Caco-2 (cell line): ENCODE measurements at regions not wholly inside any gene's neighbourhood (a gene's known extent, or its start where the extent isn't known, plus 50 kb on each side); places are given as distances from the start of the nearest gene placed in this dataset.

Experiments
- BruUV-seq: library from RNA; stranded (reverse); fragments of 400-500 nt; replicated peaks from 2 replicates; lab custom pipeline; 2021; lab: Mats Ljungman, UMichigan
- CTCF ChIA-PET: fragments of 300-600 bp; sonication (Branson Sonifier 250); formaldehyde crosslinking; loops from one replicate; lab custom pipeline; 2022; ENCODE audit warnings: antibody characterized with exemption; lab: Charles Lee
- POLR2A ChIA-PET: fragments of 300-600 bp; sonication (Branson Sonifier 250); formaldehyde crosslinking; loops from one replicate; lab custom pipeline; 2022; ENCODE audit warnings: antibody characterized with exemption; lab: Charles Lee
- DNase-seq, 2 experiments: peaks; one replicate each; pipeline versions ENCODE4 v3.0.0 to v3.0.0-alpha.2; 2020 to 2022
- H3K27me3 ChIP-seq: replicated peaks from 2 replicates; pipeline ENCODE4 v1.6.0; 2011; ENCODE audit warnings: low read length; ENCODE audit not compliant: control insufficient read depth, insufficient read depth
- H3K36me3 ChIP-seq: 2 replicates; pipeline ENCODE4 v1.5.1; 2011; ENCODE audit warnings: low read length; ENCODE audit not compliant: control insufficient read depth, insufficient read depth
- H3K4me1 ChIP-seq: fragments of 250-450 bp; sonication (Bioruptor Pico); 2 replicates; pipeline ENCODE4 v1.5.1; 2020; ENCODE audit warnings: mild to moderate bottlenecking
- H3K4me3 ChIP-seq: 2 replicates; pipeline ENCODE4 v1.5.1; 2011; ENCODE audit warnings: low read depth, mild to moderate bottlenecking, control low read depth, low read length
- H3K9me3 ChIP-seq: fragments of 250-450 bp; sonication (Bioruptor Pico); 2 replicates; pipeline ENCODE4 v1.5.1; 2020; ENCODE audit warnings: mild to moderate bottlenecking, moderate library complexity
- H3K27ac Mint-ChIP-seq: one replicate; pipeline ENCODE4 v1.8.0; 2022; ENCODE audit warnings: mixed read lengths; ENCODE audit not compliant: unreplicated experiment
- H3K27me3 Mint-ChIP-seq: one replicate; pipeline ENCODE4 v1.8.0; 2022; ENCODE audit warnings: mixed read lengths; ENCODE audit not compliant: insufficient read depth, unreplicated experiment
- H3K36me3 Mint-ChIP-seq: one replicate; pipeline ENCODE4 v1.8.0; 2022; ENCODE audit warnings: mild to moderate bottlenecking, mixed read lengths; ENCODE audit not compliant: insufficient read depth, unreplicated experiment
- H3K4me1 Mint-ChIP-seq: one replicate; pipeline ENCODE4 v1.8.0; 2022; ENCODE audit warnings: low read depth, mixed read lengths; ENCODE audit not compliant: unreplicated experiment
- H3K4me3 Mint-ChIP-seq: one replicate; pipeline ENCODE4 v1.8.0; 2022; ENCODE audit warnings: mild to moderate bottlenecking, moderate library complexity, mixed read lengths; ENCODE audit not compliant: unreplicated experiment
- H3K9me3 Mint-ChIP-seq: one replicate; pipeline ENCODE4 v1.8.0; 2022; ENCODE audit warnings: mixed read lengths; ENCODE audit not compliant: unreplicated experiment
- CTCF ChIP-seq, 2 experiments: fragments of 200-600 bp in 1 of 2; IDR thresholded peaks; 1 replicate in 1 of 2; 2 replicates in 1 of 2; pipeline versions ENCODE4 v1.5.1 to v1.8.0; 2011 to 2022; ENCODE audit warnings: antibody characterized with exemption in 1 of 2, control low read depth in 1 of 2, inconsistent platforms in 1 of 2, low read depth in 1 of 2, low read length in 1 of 2, mild to moderate bottlenecking in 1 of 2, moderate library complexity in 1 of 2; ENCODE audit not compliant: insufficient read depth in 1 of 2, severe bottlenecking in 1 of 2, unreplicated experiment in 1 of 2
- intact Hi-C: fragments of 100-400 bp; cut with micrococcal nuclease; formaldehyde crosslinking; loops from one replicate; pipeline ENCODE4 v1.10.0; 2022; ENCODE audit not compliant: unreplicated experiment

GRCh38 chr7:17654940-17655339 is 285.4 kb downstream of the SNX13 start:
- intact Hi-C loops: no loop called here
- CTCF ChIA-PET: no interaction called here
- Histone ChIP-seq H3K9me3 (no peaks in the 10 kb centered on the region), H3K27me3 (no peaks in the 10 kb centered on the region), H3K4me3 (no peak overlapping the region), H3K36me3 (no peaks in the 10 kb centered on the region), H3K4me1 (no peaks in the 10 kb centered on the region)
- no peaks in the 10 kb centered on the region for H3K27me3 Mint-ChIP-seq
- no TSS peak for BruUV-seq
- DNase-seq: no peak
- no peaks in the 10 kb centered on the region for H3K36me3 Mint-ChIP-seq
- TF ChIP-seq CTCF (IDR thresholded peaks at IDR 0.05; ENCODE audit: insufficient read depth in 1 of 2, low read depth in 1 of 2, low read length in 1 of 2, severe bottlenecking in 1 of 2, unreplicated experiment in 1 of 2): no peak
- no peak overlapping the region for H3K4me3 Mint-ChIP-seq
- H3K9me3 Mint-ChIP-seq: peaks cover 23% of the 10 kb centered on the region
- POLR2A ChIA-PET: no interaction called here
- H3K4me1 Mint-ChIP-seq: no peaks in the 10 kb centered on the region
- peak overlapping the region; percentile 46 for H3K27ac Mint-ChIP-seq

- Mint-ChIP-seq H3K4me3 (no peak overlapping the region), H3K27ac (no peak overlapping the region), H3K36me3 (no peaks in the 10 kb centered on the region), H3K27me3 (no peaks in the 10 kb centered on the region), H3K4me1 (no peaks in the 10 kb centered on the region), H3K9me3 (peaks cover 38% of the 10 kb centered on the region)
- BruUV-seq: no TSS peak
- ChIA-PET CTCF (no interaction called here), POLR2A (no interaction called here)
- H3K9me3 ChIP-seq: no peaks in the 10 kb centered on the region
- no peak overlapping the region for H3K4me3 ChIP-seq
- no peak for DNase-seq
- no peaks in the 10 kb centered on the region for H3K36me3 ChIP-seq
- no peaks in the 10 kb centered on the region for H3K4me1 ChIP-seq
- TF ChIP-seq CTCF (IDR thresholded peaks at IDR 0.05; ENCODE audit: insufficient read depth in 1 of 2, low read depth in 1 of 2, low read length in 1 of 2, severe bottlenecking in 1 of 2, unreplicated experiment in 1 of 2): no peak
- intact Hi-C loops: no loop called here
- no peaks in the 10 kb centered on the region for H3K27me3 ChIP-seq
These were observed 281.2 kb downstream of the SNX13 start for GRCh38 chr7:17659126-17659525.

GRCh38 chr7:17660116-17660515 is 280.2 kb downstream of the SNX13 start:
- no peak for DNase-seq
- CTCF ChIA-PET: no interaction called here
- no peak for TF ChIP-seq CTCF (IDR thresholded peaks at IDR 0.05; ENCODE audit: insufficient read depth in 1 of 2, low read depth in 1 of 2, low read length in 1 of 2, severe bottlenecking in 1 of 2, unreplicated experiment in 1 of 2)
- no peaks in the 10 kb centered on the region for H3K27me3 ChIP-seq
- BruUV-seq: no TSS peak
- H3K4me1 ChIP-seq: no peaks in the 10 kb centered on the region
- Mint-ChIP-seq H3K4me3 (no peak overlapping the region), H3K9me3 (peaks cover 38% of the 10 kb centered on the region), H3K27me3 (no peaks in the 10 kb centered on the region), H3K4me1 (no peaks in the 10 kb centered on the region), H3K36me3 (no peaks in the 10 kb centered on the region), H3K27ac (no peak overlapping the region)
- POLR2A ChIA-PET: no interaction called here
- intact Hi-C loops: no loop called here
- H3K4me3 ChIP-seq: no peak overlapping the region
- no peaks in the 10 kb centered on the region for H3K36me3 ChIP-seq
- H3K9me3 ChIP-seq: no peaks in the 10 kb centered on the region
